DMS79 treated with DMSO at 0.1 percent for 48 hours (cell line): ENCODE measurements at regions not wholly inside any gene's neighbourhood (a gene's known extent, or its start where the extent isn't known, plus 50 kb on each side); places are given as distances from the start of the nearest gene placed in this dataset.

Experiments
- DNase-seq: peaks from one replicate; lab custom pipeline; 2025; lab: John Stamatoyannopoulos, UW

GRCh38 chr6:125658136-125658535, 91.3 kb upstream of the HEY2 start:
- DNase-seq: no peak

- no peak for DNase-seq
Observed at GRCh38 chr6:125658759-125659431, 90.5 kb upstream of the HEY2 start.

DNA sequence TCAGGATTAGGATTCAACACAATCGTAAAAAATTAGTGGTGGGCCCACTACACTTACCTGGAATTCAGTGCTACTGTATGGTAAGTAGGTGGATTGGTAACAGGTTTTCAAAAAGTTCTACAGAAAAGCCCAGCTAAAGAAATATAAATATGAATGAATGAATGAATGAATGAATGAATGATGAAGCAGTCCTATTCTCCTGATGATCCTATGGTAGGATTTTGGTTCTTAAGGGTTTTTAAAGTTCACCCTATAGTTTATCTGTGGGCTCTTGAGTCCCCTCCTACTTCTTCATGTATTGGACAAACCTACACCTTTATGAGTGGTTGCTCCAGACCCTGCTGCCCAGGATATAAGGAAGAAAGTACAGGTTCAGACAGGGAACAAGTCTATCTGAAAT, 89.5 kb upstream of the HEY2 start:
- no peak for DNase-seq

- DNase-seq: no peak
Observed at GRCh38 chr6:125662296-125662695, 87.1 kb upstream of the HEY2 start.

DNA sequence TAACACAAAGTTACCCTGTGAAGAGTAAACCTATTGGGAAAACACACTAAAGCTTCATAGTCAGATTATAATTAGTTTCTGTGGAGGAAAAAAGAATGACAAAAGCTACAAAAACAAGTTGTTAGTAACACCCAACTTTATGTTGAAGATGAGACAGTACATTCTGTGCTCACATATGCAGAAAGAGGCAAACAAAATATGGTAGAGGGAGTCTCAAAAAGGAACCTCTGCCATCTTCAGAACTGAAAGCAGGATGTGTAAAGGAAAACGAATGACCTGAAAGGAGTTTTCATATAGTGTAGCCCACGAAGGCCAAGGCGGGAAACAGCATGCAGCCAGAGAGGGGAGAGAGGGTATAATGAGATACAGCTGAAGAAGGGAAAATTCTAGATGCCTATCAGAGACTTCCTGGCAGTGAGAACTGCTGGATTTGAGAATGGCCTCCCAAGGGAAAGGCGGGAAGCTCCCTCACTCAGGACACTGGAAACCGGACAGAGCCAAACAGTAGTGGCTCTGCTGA, 84.1 kb upstream of the HEY2 start:
- no peak for DNase-seq

DNA sequence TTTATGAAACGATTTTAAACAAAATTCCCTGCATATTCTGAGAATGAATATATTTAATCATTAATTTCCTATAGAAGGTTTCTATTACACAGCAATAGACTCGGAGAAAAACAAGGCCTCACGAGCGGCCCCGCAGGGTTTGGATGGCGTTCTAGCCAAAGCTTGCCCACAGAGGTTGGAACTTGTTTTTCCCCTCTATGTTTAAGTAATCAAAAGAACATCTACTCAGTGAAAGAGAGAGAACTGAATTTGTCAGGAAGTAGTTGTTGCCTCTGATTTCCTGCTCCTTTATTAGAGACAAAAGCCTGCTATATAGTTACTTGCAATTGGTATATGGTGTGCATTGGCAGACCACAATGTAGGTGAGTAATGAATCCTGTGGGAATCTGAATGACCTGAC, 82.1 kb upstream of the HEY2 start:
- DNase-seq: no peak

- no peak for DNase-seq
Observed at GRCh38 chr6:125668071-125668470, 81.4 kb upstream of the HEY2 start.

DNA sequence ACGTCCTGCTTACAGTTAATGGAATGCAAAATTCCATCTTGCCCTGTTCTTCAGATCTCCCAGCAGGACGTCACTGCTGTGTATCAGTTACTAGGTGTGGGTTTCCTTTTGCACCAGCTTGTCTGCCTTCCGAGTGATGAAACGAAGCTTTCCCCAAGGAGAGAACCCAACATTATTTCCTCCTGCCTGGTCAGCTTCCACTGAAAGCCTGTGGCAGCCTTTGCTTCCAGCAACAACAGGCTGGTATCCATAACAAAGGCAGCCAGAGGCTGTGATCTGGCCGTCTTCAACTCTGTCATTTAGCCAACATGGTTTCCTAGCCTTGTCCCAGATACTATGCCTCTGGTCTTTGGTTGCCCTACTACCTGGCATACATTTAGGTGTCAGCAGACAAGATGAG, 78.9 kb upstream of the HEY2 start:
- DNase-seq: no peak

- DNase-seq: no peak
Observed at GRCh38 chr6:125671323-125671722, 78.1 kb upstream of the HEY2 start.

DNA sequence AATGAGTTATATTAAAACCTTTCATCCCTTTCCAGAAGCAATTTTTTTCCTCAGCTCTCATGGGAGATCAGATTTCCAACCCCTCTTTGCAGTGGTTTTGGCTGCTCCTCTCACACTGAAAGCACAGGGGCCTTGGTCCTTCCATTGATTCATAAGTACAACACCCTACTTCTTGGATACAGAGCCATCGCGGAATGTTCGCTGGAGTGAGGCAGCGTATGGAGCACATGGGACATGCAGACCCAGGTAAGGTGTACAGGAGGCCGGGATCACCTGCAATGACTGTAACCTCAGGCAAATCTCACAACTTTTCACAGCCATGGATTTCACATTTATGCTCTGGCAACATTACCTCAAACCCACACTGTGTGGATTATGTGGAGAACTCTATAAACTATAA, 75.2 kb upstream of the HEY2 start:
- no peak for DNase-seq

DNA sequence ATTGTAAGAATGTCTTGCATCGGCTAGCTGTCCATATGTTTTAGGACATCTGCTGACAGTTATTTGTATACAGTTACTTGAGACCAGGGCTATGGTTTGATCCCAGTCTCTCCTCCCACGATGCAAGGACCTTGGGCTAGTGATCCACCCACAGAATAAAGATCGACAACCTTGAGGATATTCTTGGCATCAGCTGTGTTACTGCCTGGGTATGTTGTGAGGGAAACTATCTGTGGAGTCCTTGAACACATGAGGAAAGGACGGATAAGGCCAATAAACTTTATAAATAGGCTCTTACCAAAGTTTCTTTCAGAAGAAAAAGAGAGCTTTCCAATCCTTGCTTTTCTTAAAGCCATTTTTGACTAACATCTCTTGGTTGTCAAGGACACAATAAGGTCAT, 70.8 kb upstream of the HEY2 start:
- no peak for DNase-seq

GRCh38 chr6:125679128-125679527, 70.3 kb upstream of the HEY2 start:
- no peak for DNase-seq

- no peak for DNase-seq
Observed at GRCh38 chr6:125679651-125680050, 69.8 kb upstream of the HEY2 start.

DNA sequence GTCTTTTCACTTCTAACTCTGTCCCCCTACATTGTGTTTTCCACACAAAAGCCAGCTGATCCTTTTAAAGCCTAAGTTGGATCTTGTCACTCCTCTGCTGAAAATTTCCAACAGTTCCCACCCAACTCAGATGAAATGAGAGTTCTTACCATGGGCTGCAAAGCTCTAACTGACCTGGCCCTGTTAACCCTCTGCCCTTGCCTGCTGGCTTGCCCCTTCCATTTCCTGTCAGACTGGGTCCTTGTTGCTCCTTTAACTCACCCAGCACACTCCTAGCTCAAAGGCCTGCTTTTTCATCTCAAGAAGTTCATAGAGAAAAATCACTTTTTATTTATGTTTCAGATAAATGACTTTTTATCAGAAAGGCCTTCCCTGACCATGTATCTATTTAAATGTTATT, 66.5 kb upstream of the HEY2 start:
- no peak for DNase-seq

DNA sequence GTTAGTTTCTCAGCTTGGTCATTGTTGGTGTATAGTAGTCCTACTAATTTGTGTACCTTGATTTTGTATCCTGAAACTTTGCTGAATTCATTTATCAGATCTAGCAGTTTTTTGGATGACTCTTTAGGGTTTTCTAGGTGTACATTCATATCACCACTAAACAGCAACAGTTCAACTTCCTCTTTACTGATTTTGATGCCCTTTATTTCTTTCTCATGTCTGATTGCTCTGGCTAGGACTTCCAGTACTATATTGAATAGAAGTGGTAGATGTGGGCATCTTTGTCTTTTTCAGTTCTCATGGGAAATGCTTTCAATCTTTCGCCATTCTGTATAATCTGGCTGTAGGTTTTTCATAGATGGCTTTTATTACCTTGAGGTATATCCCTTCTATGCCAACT, 61.3 kb upstream of the HEY2 start:
- no peak for DNase-seq

- no peak for DNase-seq
Observed at GRCh38 chr6:125693480-125693879, 56.0 kb upstream of the HEY2 start.

- no peak for DNase-seq
Observed at GRCh38 chr6:125699591-125699990, 49.8 kb upstream of the HEY2 start.
